Heart right ventricle (tissue), 16 donors: ENCODE measurements at regions not wholly inside any gene's neighbourhood (a gene's known extent, or its start where the extent isn't known, plus 50 kb on each side); places are given as distances from the start of the nearest gene placed in this dataset.

Source experiments
- ATAC-seq, 8 donors: fragments of 200-7000 bp; cut with Tn5 transposase; one replicate each; pipeline ENCODE4 v1.9.1; 2020; ENCODE audit warnings: mild to moderate bottlenecking in 8 of 8, moderate library complexity in 8 of 8, moderate number of reproducible peaks in 1 of 8
- DNase-seq, 2 donors: peaks; one replicate each; pipeline ENCODE4 v3.0.0-alpha.2; 2020
- H3K27ac ChIP-seq, 10 donors: fragments of 200-600 bp; sonication (generic) in 2 of 10; one replicate each; pipeline versions ENCODE4 v1.5.0 to v1.8.0; 2020 to 2022; ENCODE audit warnings: mild to moderate bottlenecking in 3 of 10
- H3K27me3 ChIP-seq, 7 donors: fragments of 200-600 bp; one replicate each; pipeline ENCODE4 v1.8.0; 2021 to 2022; ENCODE audit warnings: mild to moderate bottlenecking in 2 of 7
- H3K36me3 ChIP-seq, 9 donors: fragments of 200-600 bp; sonication (generic) in 1 of 9; one replicate each; pipeline versions ENCODE4 v1.5.0 to v1.8.0; 2020 to 2022; ENCODE audit warnings: mild to moderate bottlenecking in 2 of 9
- H3K4me1 ChIP-seq, 9 donors: fragments of 200-600 bp; sonication (generic) in 1 of 9; one replicate each; pipeline versions ENCODE4 v1.5.0 to v1.8.0; 2020 to 2022; ENCODE audit warnings: mild to moderate bottlenecking in 4 of 9
- H3K4me3 ChIP-seq, 10 donors: fragments of 200-600 bp; sonication (generic) in 2 of 10; one replicate each; pipeline versions ENCODE4 v1.5.0 to v1.8.0; 2020 to 2022; ENCODE audit warnings: mild to moderate bottlenecking in 7 of 10, moderate library complexity in 2 of 10
- H3K9me3 ChIP-seq, 11 donors: fragments of 200-600 bp in 10 of 11; sonication (generic) in 2 of 11; one replicate each; pipeline versions ENCODE4 v1.5.0 to v1.8.0; 2013 to 2022; ENCODE audit warnings: mild to moderate bottlenecking in 2 of 11, control low read depth in 1 of 11, moderate library complexity in 1 of 11
- CTCF ChIP-seq, 9 donors: fragments of 200-600 bp; sonication (generic) in 2 of 9; IDR thresholded peaks; one replicate each; pipeline versions ENCODE4 v1.5.0 to v1.8.0; 2021 to 2022; ENCODE audit warnings: antibody characterized with exemption in 9 of 9, mild to moderate bottlenecking in 5 of 9, moderate library complexity in 1 of 9
- WGBS, 2 donors: extraction: QIAGEN DNeasy Blood & Tissue Kit; methylation state at CpG; one replicate each; pipeline ENCODE4 v1.1.7; 2013; ENCODE audit warnings: inconsistent platforms in 1 of 2; 5-methylcytosine and 5-hydroxymethylcytosine counted together
- intact Hi-C, 10 donors: fragments of 100-400 bp; cut with DNase I; formaldehyde crosslinking; loops; one replicate each; pipeline versions ENCODE4 v1.11.1 to v1.14.2; 2022
- donor health status: Arrhythmogenic right ventricular cardiomyopathy.
- donor health status: ischemic (EF 13 %, LVEDD 7.1; RV severe dilation, severe dysfunction).
- donor health status: healthy with polysubstance abuse.
- donor health status: DM: no; HTN: yes; CAD: no.
- donor health status: DM: no; HTN: no; CAD: no.
- donor health status: ischemic (EF 25% LVEDD 6.9; RV normal size, moderate dysfunction).
- donor health status: ischemic (EF 25% LVEDD 5.7; RV mildly dilated, moderate dysfunction).
- donor health status: healthy.
- donor health status: DM: yes; HTN: yes; CAD: no.
- donor health status: Ischemic cardiomyopathy.
- donor health status: ischemic (EF 35%, LVEDD 5.7; RV mildly dilated, moderate dysfunction).
- donor health status: nonischemic (EF 11% LVEDD 7.7; RV severe dilation, severe dysfunction).
- donor health status: DM: yes; HTN: yes; CAD: no.
- donor health status: PGD.
- donor health status: ischemic (EF 29% LVEDD 5.4; RV normal size, mild dysfunction).
- donor health status: nonischemic (EF 23%, LVEDD 6.1; RV moderate dilation, normal function).

GRCh38 chr18:44238911-44239310 is 441.8 kb upstream of the SETBP1 start:
- intact Hi-C loops = loop anchor here in 1 of 10 donors (5.0 kb wide), 1 partner anchor 1553 kb away; no protein-coding TSS in a partner anchor
- no peaks in the 10 kb centered on the region for H3K27me3 ChIP-seq
- no peak overlapping the region for H3K27ac ChIP-seq
- 70 to 74% methylated on average over 1 of the region's 1 CpG for WGBS, 2 donors
- DNase-seq = no peak
- H3K4me1 ChIP-seq = no peaks in the 10 kb centered on the region
- no peaks in the 10 kb centered on the region for H3K36me3 ChIP-seq
- no peaks in the 10 kb centered on the region for H3K9me3 ChIP-seq
- TF ChIP-seq CTCF (IDR thresholded peaks at IDR 0.05) = no peak
- ATAC-seq = no peak
- H3K4me3 ChIP-seq = no peak overlapping the region

GRCh38 chr18:44241020-44241419 is 439.7 kb upstream of the SETBP1 start:
- Histone ChIP-seq H3K36me3 (no peaks in the 10 kb centered on the region), H3K27me3 (no peaks in the 10 kb centered on the region), H3K4me1 (no peaks in the 10 kb centered on the region), H3K9me3 (no peaks in the 10 kb centered on the region), H3K4me3 (no peak overlapping the region), H3K27ac (no peak overlapping the region)
- no peak for DNase-seq
- no peak for ATAC-seq
- TF ChIP-seq CTCF (IDR thresholded peaks at IDR 0.05) = no peak
- 76 to 82% methylated on average over 5 of the region's 5 CpGs for WGBS, 2 donors
- intact Hi-C loops = loop anchor here in 1 of 10 donors (10.0 kb wide), 1 partner anchor 86 kb away; no protein-coding TSS in a partner anchor

DNA sequence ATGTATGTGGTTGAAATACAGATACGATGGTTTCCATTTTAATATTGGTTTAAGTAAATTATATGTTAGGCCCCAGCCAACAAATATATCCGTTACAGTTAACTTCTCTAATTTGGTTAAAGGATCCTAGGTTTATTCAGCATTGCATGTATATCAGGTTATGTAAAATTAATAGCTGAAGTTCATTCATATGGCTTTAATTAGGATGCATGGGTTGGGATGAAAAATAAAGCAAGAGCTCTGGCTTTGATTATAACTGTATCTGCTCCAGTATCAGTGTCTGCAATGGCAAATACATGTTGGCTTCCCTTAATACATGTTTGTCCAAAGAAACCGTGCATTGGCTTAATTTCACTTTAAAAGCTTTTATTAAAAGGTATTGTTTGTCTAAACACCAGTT is 435.7 kb upstream of the SETBP1 start:
- H3K36me3 ChIP-seq = no peaks in the 10 kb centered on the region
- no peak for DNase-seq
- no peaks in the 10 kb centered on the region for H3K4me1 ChIP-seq
- H3K27ac ChIP-seq = no peak overlapping the region
- H3K27me3 ChIP-seq = no peaks in the 10 kb centered on the region
- intact Hi-C loops = loop anchor here in 1 of 10 donors (10.0 kb wide), 1 partner anchor 90 kb away; no protein-coding TSS in a partner anchor
- 74 to 80% methylated on average over 3 of the region's 3 CpGs for WGBS, 2 donors
- no peak for TF ChIP-seq CTCF (IDR thresholded peaks at IDR 0.05)
- no peaks in the 10 kb centered on the region for H3K9me3 ChIP-seq
- H3K4me3 ChIP-seq = no peak overlapping the region
- ATAC-seq = no peak

DNA sequence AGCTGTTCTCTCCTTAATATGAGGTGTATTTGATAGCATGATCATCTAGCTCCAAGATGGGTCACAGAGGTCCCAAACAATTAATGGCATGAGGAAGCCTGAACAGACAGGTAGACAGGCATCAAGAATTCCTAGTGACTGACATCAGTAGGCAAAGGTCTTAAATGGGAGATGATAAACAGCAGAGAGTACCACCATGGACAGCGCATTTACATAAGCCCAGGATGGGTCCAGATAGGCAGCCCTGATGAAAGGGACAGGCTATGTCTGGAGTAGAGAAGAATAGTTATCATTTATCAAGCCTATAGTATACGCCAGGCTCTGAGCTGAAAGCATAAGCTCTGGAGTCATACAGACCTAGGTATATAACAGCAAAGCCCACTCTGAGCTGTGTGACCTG is 434.7 kb upstream of the SETBP1 start:
- TF ChIP-seq CTCF (IDR thresholded peaks at IDR 0.05) = no peak
- WGBS, 2 donors = 67 to 71% methylated on average over 2 of the region's 2 CpGs
- H3K27me3 ChIP-seq = no peaks in the 10 kb centered on the region

More for the DNA sequence above, 434.7 kb upstream of the SETBP1 start:
- Histone ChIP-seq H3K9me3 (peaks cover 0 to 10% (median 0%) of the 10 kb centered on the region in 11 donors), H3K4me3 (no peak overlapping the region), H3K27ac (no peak overlapping the region), H3K4me1 (no peaks in the 10 kb centered on the region), H3K36me3 (no peaks in the 10 kb centered on the region)
- intact Hi-C loops = loop anchor here in 1 of 10 donors (10.0 kb wide), 1 partner anchor 91 kb away; no protein-coding TSS in a partner anchor
- ATAC-seq (no peak), DNase-seq (no peak)
